CD4-positive, alpha-beta T cell treated with Interleukin-1 beta for 1 hour (primary cell): ENCODE measurements at regions not wholly inside any gene's neighbourhood (a gene's known extent, or its start where the extent isn't known, plus 50 kb on each side); places are given as distances from the start of the nearest gene placed in this dataset.
"Not testable (repeated sequence)": the region's sequence is repeated elsewhere in the genome, so short reads cannot be mapped to it uniquely, and the experiment has no call there.

Experiments
- DNase-seq, 2 donors: peaks; one replicate each; pipeline ENCODE4 v3.0.0-alpha.2; 2020 to 2022

- no peak for DNase-seq
These were observed 216.6 kb upstream of the B3GALT2 start for GRCh38 chr1:193402977-193403376.

- DNase-seq: no peak
These were observed 215.6 kb upstream of the B3GALT2 start for GRCh38 chr1:193402037-193402436.

- no peak for DNase-seq
These were observed 207.9 kb upstream of the B3GALT2 start for GRCh38 chr1:193394336-193394735.

GRCh38 chr1:193392686-193393085, 206.3 kb upstream of the B3GALT2 start:
- DNase-seq: no peak

GRCh38 chr1:193388683-193389082, 202.3 kb upstream of the B3GALT2 start:
- no peak for DNase-seq

GRCh38 chr1:193388165-193388564, 201.8 kb upstream of the B3GALT2 start:
- no peak for DNase-seq

- no peak for DNase-seq
These were observed 201.0 kb upstream of the B3GALT2 start for GRCh38 chr1:193387406-193387805.

GRCh38 chr1:193378451-193378850, 192.0 kb upstream of the B3GALT2 start:
- DNase-seq: not testable (repeated sequence)

- DNase-seq: no peak
These were observed 191.1 kb upstream of the B3GALT2 start for GRCh38 chr1:193377472-193377871.

GRCh38 chr1:193372553-193372952, 186.1 kb upstream of the B3GALT2 start:
- no peak for DNase-seq

GRCh38 chr1:193368302-193368701, 181.9 kb upstream of the B3GALT2 start:
- DNase-seq: peak in 1 of 2 donors; percentile 15

- peak in 1 of 2 donors; percentile 2 for DNase-seq
These were observed 181.4 kb upstream of the B3GALT2 start for GRCh38 chr1:193367863-193368262.

- DNase-seq: no peak
These were observed 180.5 kb upstream of the B3GALT2 start for GRCh38 chr1:193366764-193367507.

GRCh38 chr1:193365966-193366365, 179.6 kb upstream of the B3GALT2 start:
- DNase-seq: no peak

GRCh38 chr1:193359631-193360030, 173.2 kb upstream of the B3GALT2 start:
- DNase-seq: no peak

GRCh38 chr1:193358419-193358818, 172.0 kb upstream of the B3GALT2 start:
- DNase-seq: no peak

- DNase-seq: no peak
These were observed 169.8 kb upstream of the B3GALT2 start for GRCh38 chr1:193356249-193356648.

- no peak for DNase-seq
These were observed 169.2 kb upstream of the B3GALT2 start for GRCh38 chr1:193355626-193356025.

- no peak for DNase-seq
These were observed 168.8 kb upstream of the B3GALT2 start for GRCh38 chr1:193355178-193355577.

- DNase-seq: no peak
These were observed 162.5 kb upstream of the B3GALT2 start for GRCh38 chr1:193348769-193349535.

GRCh38 chr1:193348091-193348768, 161.8 kb upstream of the B3GALT2 start:
- DNase-seq: no peak

GRCh38 chr1:193346085-193346484, 159.7 kb upstream of the B3GALT2 start:
- DNase-seq: no peak

- no peak for DNase-seq
These were observed 156.4 kb upstream of the B3GALT2 start for GRCh38 chr1:193342811-193343210.

- no peak for DNase-seq
These were observed 153.9 kb upstream of the B3GALT2 start for GRCh38 chr1:193340331-193340730.
